ENCODE measurements at regions not wholly inside any gene's neighbourhood (a gene's known extent, or its start where the extent isn't known, plus 50 kb on each side); places are given as distances from the start of the nearest gene placed in this dataset.
"Not testable (repeated sequence)": the region's sequence is repeated elsewhere in the genome, so short reads cannot be mapped to it uniquely, and the experiment has no call there.

DNA sequence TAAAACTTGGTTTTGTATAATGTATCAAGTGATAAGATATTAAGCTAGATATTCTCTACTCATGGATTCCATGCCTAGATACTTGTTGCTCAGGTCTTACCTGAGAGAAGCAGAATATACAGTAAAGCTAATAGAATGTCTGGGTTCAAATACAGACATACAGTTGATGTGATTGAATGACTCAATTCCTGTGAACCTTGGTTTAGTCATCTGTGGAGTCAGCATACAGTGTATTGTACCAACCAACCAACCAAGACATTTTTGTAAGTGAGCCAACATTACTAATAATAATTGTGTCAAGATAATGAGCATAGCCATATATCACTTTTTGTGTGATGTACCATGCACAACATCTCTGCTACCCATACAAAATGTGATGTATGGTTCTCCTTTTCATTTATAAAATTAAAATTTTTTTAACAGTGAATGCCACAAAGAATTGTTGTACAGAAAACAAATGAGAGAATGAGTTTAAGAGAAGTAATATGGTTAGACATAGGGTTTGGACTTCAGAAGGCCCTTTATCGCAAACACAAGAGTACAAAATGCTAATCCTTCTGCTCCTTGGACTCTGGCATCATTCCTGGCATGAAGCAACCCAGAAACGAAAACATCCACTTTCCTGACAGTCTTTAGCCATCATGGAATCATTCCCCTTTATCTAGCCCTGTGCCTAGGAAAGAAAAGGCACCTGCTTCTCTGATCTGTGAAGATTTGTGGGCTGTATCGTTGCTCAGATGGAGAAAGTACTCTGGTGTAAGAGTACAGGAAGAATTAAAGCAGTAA lies 977.2 kb upstream of the USP15 start:
- peaks cover 3% of the 10 kb centered on the region for H3K9me3 ChIP-seq
- ATAC-seq (ENCODE audit: insufficient number of reproducible peaks, low FRiP score, low read depth) (no peak), DNase-seq (ENCODE audit: low spot score) (no peak)
- TF ChIP-seq, protein P1, sequence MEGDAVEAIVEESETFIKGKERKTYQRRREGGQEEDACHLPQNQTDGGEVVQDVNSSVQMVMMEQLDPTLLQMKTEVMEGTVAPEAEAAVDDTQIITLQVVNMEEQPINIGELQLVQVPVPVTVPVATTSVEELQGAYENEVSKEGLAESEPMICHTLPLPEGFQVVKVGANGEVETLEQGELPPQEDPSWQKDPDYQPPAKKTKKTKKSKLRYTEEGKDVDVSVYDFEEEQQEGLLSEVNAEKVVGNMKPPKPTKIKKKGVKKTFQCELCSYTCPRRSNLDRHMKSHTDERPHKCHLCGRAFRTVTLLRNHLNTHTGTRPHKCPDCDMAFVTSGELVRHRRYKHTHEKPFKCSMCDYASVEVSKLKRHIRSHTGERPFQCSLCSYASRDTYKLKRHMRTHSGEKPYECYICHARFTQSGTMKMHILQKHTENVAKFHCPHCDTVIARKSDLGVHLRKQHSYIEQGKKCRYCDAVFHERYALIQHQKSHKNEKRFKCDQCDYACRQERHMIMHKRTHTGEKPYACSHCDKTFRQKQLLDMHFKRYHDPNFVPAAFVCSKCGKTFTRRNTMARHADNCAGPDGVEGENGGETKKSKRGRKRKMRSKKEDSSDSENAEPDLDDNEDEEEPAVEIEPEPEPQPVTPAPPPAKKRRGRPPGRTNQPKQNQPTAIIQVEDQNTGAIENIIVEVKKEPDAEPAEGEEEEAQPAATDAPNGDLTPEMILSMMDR (IDR thresholded peaks at IDR 0.05), result no peak
- no peak overlapping the region for H3K27ac ChIP-seq
- H3K4me3 ChIP-seq, result no peak overlapping the region
- no peaks in the 10 kb centered on the region for H3K27me3 ChIP-seq (replicated peaks; ENCODE audit: insufficient read depth)
- no peaks in the 10 kb centered on the region for H3K4me1 ChIP-seq (ENCODE audit: control insufficient read depth in 1 of 2, low read depth in 2 of 2)
- no peaks in the 10 kb centered on the region for H3K36me3 ChIP-seq

DNA sequence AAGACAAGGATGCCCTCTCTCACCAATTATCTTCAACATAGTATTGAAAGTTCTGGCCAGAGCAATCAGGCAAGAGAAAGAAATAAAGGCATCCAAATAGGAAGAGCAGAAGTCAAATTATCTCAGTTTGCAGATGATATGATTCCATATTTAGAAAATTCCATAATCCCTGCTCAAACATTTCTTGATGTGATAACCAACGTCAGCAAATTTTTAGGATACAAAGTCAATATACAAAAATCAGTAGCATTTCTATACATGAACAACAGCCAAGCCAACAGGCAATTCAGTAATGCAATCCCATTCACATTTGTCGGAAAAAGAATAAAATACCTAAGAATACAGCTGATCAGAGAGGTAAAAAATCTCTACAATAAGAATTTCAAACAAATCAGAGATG lies 969.7 kb upstream of the USP15 start:
- H3K27me3 ChIP-seq (replicated peaks; ENCODE audit: insufficient read depth), result no peaks in the 10 kb centered on the region
- no peak for DNase-seq (ENCODE audit: low spot score)
- H3K4me1 ChIP-seq (ENCODE audit: control insufficient read depth in 1 of 2, low read depth in 2 of 2), result no peaks in the 10 kb centered on the region
- no peak for ATAC-seq (ENCODE audit: insufficient number of reproducible peaks, low FRiP score, low read depth)
- H3K27ac ChIP-seq, result no peak overlapping the region
- H3K36me3 ChIP-seq, result no peaks in the 10 kb centered on the region
- TF ChIP-seq, protein P1 (IDR thresholded peaks at IDR 0.05), result no peak
- H3K9me3 ChIP-seq, result peaks cover 3% of the 10 kb centered on the region
- no peak overlapping the region for H3K4me3 ChIP-seq

DNA sequence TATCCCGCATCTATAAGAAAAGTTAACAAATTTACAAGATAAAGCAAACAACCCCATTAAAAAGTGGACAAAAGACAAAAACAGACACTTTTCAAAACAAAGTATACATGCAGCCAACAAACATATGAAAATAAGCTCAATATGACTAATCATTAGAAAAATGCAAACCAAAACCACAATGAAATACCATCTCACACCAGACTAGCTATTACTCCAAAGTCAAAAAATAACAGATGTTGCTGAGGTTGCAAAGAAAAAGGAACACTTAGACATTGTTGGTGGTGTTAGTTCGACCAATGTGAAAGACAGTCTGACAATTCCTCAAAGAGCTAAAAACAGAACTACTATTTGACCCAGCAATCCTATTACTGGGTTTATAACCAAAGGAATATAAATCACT lies 968.6 kb upstream of the USP15 start:
- DNase-seq (ENCODE audit: low spot score) (no peak), ATAC-seq (ENCODE audit: insufficient number of reproducible peaks, low FRiP score, low read depth) (no peak)
- Histone ChIP-seq H3K27ac (no peak overlapping the region), H3K9me3 (no peaks in the 10 kb centered on the region), H3K36me3 (no peaks in the 10 kb centered on the region), H3K4me1 (ENCODE audit: control insufficient read depth in 1 of 2, low read depth in 2 of 2) (no peaks in the 10 kb centered on the region), H3K4me3 (no peak overlapping the region), H3K27me3 (replicated peaks; ENCODE audit: insufficient read depth) (no peaks in the 10 kb centered on the region)
- TF ChIP-seq, protein P1 (IDR thresholded peaks at IDR 0.05), result no peak

DNA sequence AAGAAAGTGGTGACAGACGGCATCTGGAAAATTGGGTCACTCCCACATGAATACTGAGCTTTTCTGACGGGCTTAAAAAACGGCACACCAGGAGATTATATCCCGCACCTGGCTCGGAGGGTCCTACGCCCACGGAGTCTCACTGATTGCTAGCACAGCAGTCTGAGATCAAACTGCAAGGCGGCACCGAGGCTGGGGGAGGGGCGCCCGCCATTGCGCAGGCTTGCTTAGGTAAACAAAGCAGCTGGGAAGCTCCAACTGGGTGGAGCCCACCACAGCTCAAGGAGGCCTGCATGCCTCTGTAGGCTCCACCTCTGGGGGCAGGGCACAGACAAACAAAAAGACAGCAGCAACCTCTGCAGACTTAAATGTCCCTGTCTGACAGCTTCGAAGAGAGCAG lies 966.2 kb upstream of the USP15 start:
- H3K27me3 ChIP-seq (replicated peaks; ENCODE audit: insufficient read depth); H3K4me1 ChIP-seq (ENCODE audit: control insufficient read depth in 1 of 2, low read depth in 2 of 2); H3K36me3 ChIP-seq; H3K9me3 ChIP-seq; H3K4me3 ChIP-seq; H3K27ac ChIP-seq; DNase-seq (ENCODE audit: low spot score); ATAC-seq (ENCODE audit: insufficient number of reproducible peaks, low FRiP score, low read depth): not testable (repeated sequence)

DNA sequence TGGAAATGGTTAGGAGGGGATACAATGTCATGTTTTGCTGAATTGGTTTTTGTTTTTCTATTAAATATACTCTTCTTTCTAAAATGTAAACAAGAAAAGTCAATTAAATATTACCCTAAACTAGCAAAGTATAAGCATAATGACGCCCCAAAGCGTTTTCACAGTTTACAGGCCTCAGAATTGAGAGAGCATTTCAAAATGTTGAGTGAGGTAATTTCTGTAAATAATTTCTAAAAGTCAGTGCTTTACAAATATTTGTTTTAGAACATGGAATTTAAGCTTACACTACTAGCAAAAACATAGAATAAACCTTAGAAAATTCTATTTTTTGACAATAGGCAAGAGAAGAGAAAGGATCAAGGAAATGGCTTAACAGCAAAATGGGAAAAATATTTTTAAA lies 958.4 kb upstream of the USP15 start:
- no peaks in the 10 kb centered on the region for H3K9me3 ChIP-seq
- no peak overlapping the region for H3K27ac ChIP-seq
- H3K36me3 ChIP-seq, result no peaks in the 10 kb centered on the region
- DNase-seq (ENCODE audit: low spot score) (no peak), ATAC-seq (ENCODE audit: insufficient number of reproducible peaks, low FRiP score, low read depth) (no peak)
- no peak overlapping the region for H3K4me3 ChIP-seq
- no peaks in the 10 kb centered on the region for H3K27me3 ChIP-seq (replicated peaks; ENCODE audit: insufficient read depth)
- no peaks in the 10 kb centered on the region for H3K4me1 ChIP-seq (ENCODE audit: control insufficient read depth in 1 of 2, low read depth in 2 of 2)
- TF ChIP-seq, protein P1 (IDR thresholded peaks at IDR 0.05), result no peak

DNA sequence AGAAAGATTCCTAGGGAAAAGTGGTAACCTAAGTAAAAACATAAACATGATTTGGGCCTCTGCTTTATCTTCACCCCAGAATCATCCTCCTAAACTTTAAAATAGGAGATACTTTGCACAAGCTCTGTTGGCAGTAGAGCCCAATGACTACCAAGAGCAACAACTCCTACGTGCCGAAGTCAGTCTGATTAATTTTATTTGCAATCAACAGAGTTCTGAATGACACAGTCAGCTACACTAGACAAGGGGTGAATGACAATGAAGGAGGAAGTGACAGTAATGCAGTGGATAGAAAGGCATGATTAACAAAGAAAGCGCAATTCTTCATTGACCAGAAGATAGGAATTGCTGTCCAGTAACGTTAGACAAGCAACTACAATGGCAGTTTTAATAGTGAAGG lies 957.9 kb upstream of the USP15 start:
- TF ChIP-seq, protein P1 (IDR thresholded peaks at IDR 0.05), result no peak
- no peaks in the 10 kb centered on the region for H3K36me3 ChIP-seq
- H3K27me3 ChIP-seq (replicated peaks; ENCODE audit: insufficient read depth), result no peaks in the 10 kb centered on the region
- DNase-seq (ENCODE audit: low spot score) (no peak), ATAC-seq (ENCODE audit: insufficient number of reproducible peaks, low FRiP score, low read depth) (no peak)
- no peak overlapping the region for H3K4me3 ChIP-seq
- no peaks in the 10 kb centered on the region for H3K4me1 ChIP-seq (ENCODE audit: control insufficient read depth in 1 of 2, low read depth in 2 of 2)
- no peaks in the 10 kb centered on the region for H3K9me3 ChIP-seq
- no peak overlapping the region for H3K27ac ChIP-seq

Data from thoracic aorta (tissue), 2 donors.